SK-N-MC (cell line): ENCODE measurements at regions not wholly inside any gene's neighbourhood (a gene's known extent, or its start where the extent isn't known, plus 50 kb on each side); places are given as distances from the start of the nearest gene placed in this dataset.

Experiments
- DNase-seq: peaks from one replicate; pipeline ENCODE4 v3.0.0-alpha.2; 2011; ENCODE audit warnings: low read depth, low spot score
- H3K27ac ChIP-seq: fragments of 200-600 bp; sonication (generic); 2 replicates; pipeline ENCODE4 v1.5.1; 2016; ENCODE audit warnings: mixed run types
- H3K36me3 ChIP-seq: fragments of 200-600 bp; sonication (generic); 2 replicates; pipeline ENCODE4 v1.6.1; 2017; ENCODE audit warnings: antibody characterized with exemption, low read length, mixed read lengths; ENCODE audit not compliant: insufficient read depth
- H3K4me3 ChIP-seq: fragments of 200-600 bp; sonication (generic); 2 replicates; pipeline ENCODE4 v1.5.1; 2016
- H3K9ac ChIP-seq: fragments of 200-600 bp; sonication (generic); 2 replicates; pipeline ENCODE4 v1.8.0; 2017; ENCODE audit warnings: mixed run types, mixed read lengths; ENCODE audit not compliant: insufficient read length
- H3K9me3 ChIP-seq: fragments of 200-600 bp; sonication (generic); 2 replicates; pipeline ENCODE4 v1.6.1; 2017; ENCODE audit warnings: low read depth, mild to moderate bottlenecking, antibody characterized with exemption, low read length, moderate library complexity, mixed read lengths
- EZH2 ChIP-seq: fragments of 200-600 bp; sonication (generic); IDR thresholded peaks from one replicate; pipeline ENCODE4 v1.6.1; 2017; ENCODE audit warnings: antibody characterized with exemption
- FOXP2 ChIP-seq: optimal IDR thresholded peaks from 2 replicates; pipeline ENCODE3; 2011; ENCODE audit warnings: mild to moderate bottlenecking, moderate library complexity; ENCODE audit not compliant: insufficient read depth; ENCODE audit errors: extremely low read length, control extremely low read depth
- POLR2AphosphoS5 ChIP-seq: IDR thresholded peaks from 2 replicates; pipeline ENCODE4 v1.6.1; 2012; ENCODE audit warnings: mild to moderate bottlenecking, low read depth, low read length, borderline replicate concordance

DNA sequence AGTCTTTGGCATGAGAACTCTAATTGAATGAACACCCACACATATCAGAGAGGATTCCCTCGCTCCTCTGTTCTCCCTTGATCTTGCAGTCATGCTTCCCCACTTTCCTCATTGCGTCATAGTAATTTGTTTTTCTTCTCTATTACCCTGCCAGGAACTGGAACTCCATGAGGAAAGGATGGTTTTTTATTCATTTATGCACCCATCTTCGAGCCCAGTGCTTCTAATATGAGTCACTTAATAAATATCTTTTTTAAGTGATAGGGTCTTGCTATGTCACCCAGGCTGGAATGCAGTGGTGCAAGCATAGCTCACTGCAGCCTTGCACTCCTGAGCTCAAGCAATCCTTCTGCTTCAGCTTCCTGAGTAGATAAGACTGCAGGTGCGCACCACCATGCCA is 83.5 kb downstream of the OTUD1 start:
- DNase-seq: no peak
- H3K9ac ChIP-seq: no peak overlapping the region
- H3K9me3 ChIP-seq: no peaks in the 10 kb centered on the region
- H3K27ac ChIP-seq: no peak overlapping the region
- H3K36me3 ChIP-seq: no peaks in the 10 kb centered on the region
- no peak overlapping the region for H3K4me3 ChIP-seq
- TF ChIP-seq POLR2AphosphoS5 (no peak), FOXP2 (no peak), EZH2 (no peak)

DNA sequence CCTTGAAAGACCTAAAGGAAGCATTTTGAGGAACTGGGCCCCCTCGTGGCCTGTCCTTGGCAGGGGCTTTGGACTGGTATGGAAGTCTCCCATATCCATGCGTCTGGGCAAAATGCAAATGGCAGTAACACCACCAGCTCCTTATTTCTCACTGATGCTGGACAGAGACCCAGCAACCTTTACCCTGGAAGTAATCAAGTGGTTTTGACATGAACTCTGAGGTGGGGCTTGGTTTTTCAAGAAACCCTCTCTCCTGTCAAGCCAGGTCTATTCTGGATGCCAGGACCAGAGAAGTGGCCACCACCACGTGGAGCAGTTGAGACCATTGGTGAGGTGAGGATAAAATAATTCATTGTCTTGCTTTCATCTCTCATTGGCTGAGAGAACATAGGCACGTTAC is 84.4 kb downstream of the OTUD1 start:
- no peak for TF ChIP-seq POLR2AphosphoS5
- TF ChIP-seq EZH2: no peak
- TF ChIP-seq FOXP2: no peak
- no peaks in the 10 kb centered on the region for H3K9me3 ChIP-seq
- H3K36me3 ChIP-seq: no peaks in the 10 kb centered on the region
- no peak overlapping the region for H3K4me3 ChIP-seq
- no peak for DNase-seq
- no peak overlapping the region for H3K27ac ChIP-seq
- H3K9ac ChIP-seq: no peak overlapping the region

DNA sequence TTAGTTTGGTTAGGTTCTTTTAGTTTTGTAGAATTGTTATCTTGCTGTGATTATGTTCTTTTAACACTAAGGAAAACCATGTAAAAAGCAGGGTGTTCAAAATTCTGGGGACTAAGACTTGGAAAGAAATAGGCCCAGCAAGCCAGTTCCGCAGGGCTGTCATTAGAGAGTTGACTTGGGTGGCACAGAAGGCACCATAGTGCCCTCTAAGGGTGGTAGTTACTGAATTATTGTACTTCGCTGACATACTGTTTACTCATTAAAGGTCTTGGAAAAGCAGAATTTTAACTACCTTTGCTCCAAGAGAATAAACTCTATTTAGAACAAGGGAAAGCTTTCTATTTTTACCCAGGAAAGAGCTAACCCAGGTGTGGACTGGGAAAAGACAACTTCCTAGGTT is 86.5 kb downstream of the OTUD1 start:
- H3K27ac ChIP-seq: no peak overlapping the region
- no peaks in the 10 kb centered on the region for H3K9me3 ChIP-seq
- no peak overlapping the region for H3K4me3 ChIP-seq
- DNase-seq: no peak
- no peaks in the 10 kb centered on the region for H3K36me3 ChIP-seq
- TF ChIP-seq FOXP2 (no peak), POLR2AphosphoS5 (no peak), EZH2 (no peak)
- H3K9ac ChIP-seq: no peak overlapping the region

DNA sequence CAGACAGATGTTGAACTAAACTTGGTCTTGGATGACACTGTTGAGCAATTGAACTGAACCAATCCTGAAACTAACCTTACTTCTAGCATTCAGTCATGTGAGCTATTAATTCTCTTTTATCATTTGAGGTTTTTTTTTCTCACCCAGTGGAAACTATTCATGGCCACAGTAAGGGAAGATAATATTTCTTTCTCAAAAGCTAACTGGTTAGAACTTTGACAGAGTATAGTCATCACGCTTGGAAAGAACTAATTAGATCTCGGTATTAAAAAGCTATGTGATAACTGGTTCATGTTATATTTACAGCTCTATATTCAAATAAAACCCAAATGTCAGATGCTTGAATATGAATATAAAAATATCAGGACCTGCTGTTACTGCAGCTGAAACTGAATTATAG is 89.5 kb downstream of the OTUD1 start:
- Histone ChIP-seq H3K9ac (no peak overlapping the region), H3K27ac (no peak overlapping the region), H3K36me3 (no peaks in the 10 kb centered on the region), H3K9me3 (no peaks in the 10 kb centered on the region), H3K4me3 (no peak overlapping the region)
- DNase-seq: no peak
- TF ChIP-seq FOXP2: no peak

DNA sequence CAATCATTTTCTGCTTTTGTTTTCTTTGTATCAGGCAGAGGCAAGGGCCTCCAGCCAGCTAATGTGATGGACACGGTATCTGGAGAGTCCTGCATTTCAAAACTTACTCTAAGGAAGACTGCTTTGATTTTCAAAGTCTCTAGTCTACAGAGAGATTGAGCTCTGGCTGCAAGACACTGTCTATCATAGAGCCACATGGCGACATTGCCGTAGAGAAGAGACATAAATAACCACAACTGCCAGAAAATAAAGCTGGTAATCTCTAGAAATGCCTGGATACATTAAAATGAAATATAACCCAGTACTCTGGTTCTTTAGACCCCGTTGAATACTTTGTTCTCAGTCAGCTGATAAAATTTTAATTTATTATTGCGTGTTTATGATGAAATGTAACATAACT is 90.8 kb downstream of the OTUD1 start:
- DNase-seq: no peak
- Histone ChIP-seq H3K9me3 (no peaks in the 10 kb centered on the region), H3K36me3 (no peaks in the 10 kb centered on the region), H3K4me3 (no peak overlapping the region), H3K9ac (no peak overlapping the region), H3K27ac (no peak overlapping the region)
- TF ChIP-seq POLR2AphosphoS5: no peak
- TF ChIP-seq FOXP2: no peak
- no peak for TF ChIP-seq EZH2

DNA sequence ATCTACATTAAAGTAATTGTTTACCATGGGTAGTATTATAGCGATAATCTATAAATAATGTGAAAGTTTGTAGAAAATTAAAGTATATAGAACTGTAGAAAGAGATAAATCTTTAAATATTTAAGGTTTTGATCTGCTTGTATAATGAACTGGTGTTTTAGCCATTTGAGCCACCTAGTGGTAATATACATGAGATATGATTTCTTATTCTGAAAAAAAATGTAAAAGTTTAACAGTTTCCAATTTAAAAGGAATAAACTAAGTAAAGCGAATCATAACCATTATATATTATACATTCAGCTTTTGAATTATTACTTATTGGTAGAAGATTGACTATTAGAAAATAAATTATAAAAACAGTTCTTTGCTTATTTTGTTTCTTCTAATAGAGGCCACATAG is 91.2 kb downstream of the OTUD1 start:
- Histone ChIP-seq H3K9ac (no peak overlapping the region), H3K9me3 (no peaks in the 10 kb centered on the region), H3K36me3 (no peaks in the 10 kb centered on the region), H3K4me3 (no peak overlapping the region), H3K27ac (no peak overlapping the region)
- no peak for DNase-seq
- no peak for TF ChIP-seq EZH2
- no peak for TF ChIP-seq FOXP2
- no peak for TF ChIP-seq POLR2AphosphoS5

DNA sequence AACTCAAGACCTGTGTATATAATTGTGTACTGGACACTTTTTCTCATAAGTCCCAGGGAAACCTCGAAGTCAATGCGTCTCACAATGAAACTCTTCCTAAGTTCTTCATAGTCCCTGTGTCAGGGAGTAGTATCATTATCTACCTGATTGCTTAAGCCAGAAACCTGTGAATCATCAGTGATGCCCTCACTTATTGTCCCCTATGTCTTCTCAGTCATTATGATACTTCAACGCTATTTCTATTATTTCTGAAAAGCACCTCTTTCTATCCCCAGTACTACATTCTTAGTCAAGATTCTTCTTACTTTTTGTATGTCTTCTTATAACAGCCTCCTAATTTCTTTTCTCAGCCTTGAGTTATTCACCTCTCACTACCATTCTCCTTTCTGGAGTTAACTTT is 94.3 kb downstream of the OTUD1 start:
- H3K36me3 ChIP-seq: no peaks in the 10 kb centered on the region
- TF ChIP-seq EZH2: no peak
- TF ChIP-seq POLR2AphosphoS5: no peak
- no peak for TF ChIP-seq FOXP2
- DNase-seq: no peak
- no peak overlapping the region for H3K9ac ChIP-seq
- H3K27ac ChIP-seq: no peak overlapping the region
- no peaks in the 10 kb centered on the region for H3K9me3 ChIP-seq
- H3K4me3 ChIP-seq: no peak overlapping the region

DNA sequence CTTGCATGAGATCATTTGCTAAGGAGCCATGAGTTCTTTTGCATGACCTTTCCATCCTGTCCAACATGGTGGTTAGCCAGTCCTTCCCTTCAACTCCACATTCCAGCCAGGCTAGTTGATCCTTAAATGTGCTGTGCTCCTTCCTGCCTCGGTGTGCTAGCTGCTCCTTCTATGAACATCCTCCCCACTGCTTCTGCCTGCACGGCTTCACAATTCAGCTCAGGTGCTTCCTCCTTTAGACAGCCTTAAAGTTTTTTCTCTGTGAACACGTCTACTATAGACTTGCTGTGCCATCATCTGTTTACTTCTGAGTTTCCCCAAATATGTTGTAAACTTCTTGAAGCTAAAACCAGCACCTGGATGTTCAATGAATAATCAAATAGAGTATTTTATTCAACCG is 95.5 kb downstream of the OTUD1 start:
- no peak overlapping the region for H3K27ac ChIP-seq
- H3K4me3 ChIP-seq: no peak overlapping the region
- no peaks in the 10 kb centered on the region for H3K9me3 ChIP-seq
- DNase-seq: no peak
- no peaks in the 10 kb centered on the region for H3K36me3 ChIP-seq
- TF ChIP-seq FOXP2 (no peak), EZH2 (no peak), POLR2AphosphoS5 (no peak)
- H3K9ac ChIP-seq: no peak overlapping the region

DNA sequence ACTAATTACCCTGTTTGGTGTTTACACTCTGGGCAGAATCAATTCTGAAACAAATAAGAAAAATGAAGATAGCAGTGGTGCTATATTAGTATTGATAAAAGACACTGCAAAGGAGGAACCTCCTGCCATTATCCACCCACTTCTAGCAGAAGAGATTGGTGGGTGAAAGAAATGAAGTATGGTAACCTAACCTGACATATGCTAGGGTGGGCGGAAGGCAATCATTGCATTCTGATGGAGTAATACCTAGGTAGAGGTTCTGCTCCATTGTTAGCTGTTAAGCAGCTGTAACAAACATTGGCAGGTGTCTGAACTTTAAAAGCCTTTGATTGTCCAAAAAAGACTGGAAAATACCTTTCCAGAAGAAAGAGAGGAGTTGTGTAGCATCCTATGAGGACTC is 95.9 kb downstream of the OTUD1 start:
- no peak for TF ChIP-seq FOXP2
- TF ChIP-seq EZH2: no peak
- TF ChIP-seq POLR2AphosphoS5: no peak
- Histone ChIP-seq H3K4me3 (no peak overlapping the region), H3K9me3 (no peaks in the 10 kb centered on the region), H3K36me3 (no peaks in the 10 kb centered on the region), H3K9ac (no peak overlapping the region), H3K27ac (no peak overlapping the region)
- DNase-seq: no peak
